ENCODE measurements at regions not wholly inside any gene's neighbourhood (a gene's known extent, or its start where the extent isn't known, plus 50 kb on each side); places are given as distances from the start of the nearest gene placed in this dataset.

GRCh38 chr16:59154295-59154694, 420.2 kb upstream of the GOT2 start:
- TF ChIP-seq CTCF (IDR thresholded peaks at IDR 0.05) (no peak), POLR2A (IDR thresholded peaks at IDR 0.05) (no peak)
